ENCODE measurements at regions not wholly inside any gene's neighbourhood (a gene's known extent, or its start where the extent isn't known, plus 50 kb on each side); places are given as distances from the start of the nearest gene placed in this dataset.

GRCh38 chr10:113252650-113253618 lies 299.9 kb upstream of the HABP2 start:
- DNase-seq (ENCODE audit: low read depth), result no peak

DNA sequence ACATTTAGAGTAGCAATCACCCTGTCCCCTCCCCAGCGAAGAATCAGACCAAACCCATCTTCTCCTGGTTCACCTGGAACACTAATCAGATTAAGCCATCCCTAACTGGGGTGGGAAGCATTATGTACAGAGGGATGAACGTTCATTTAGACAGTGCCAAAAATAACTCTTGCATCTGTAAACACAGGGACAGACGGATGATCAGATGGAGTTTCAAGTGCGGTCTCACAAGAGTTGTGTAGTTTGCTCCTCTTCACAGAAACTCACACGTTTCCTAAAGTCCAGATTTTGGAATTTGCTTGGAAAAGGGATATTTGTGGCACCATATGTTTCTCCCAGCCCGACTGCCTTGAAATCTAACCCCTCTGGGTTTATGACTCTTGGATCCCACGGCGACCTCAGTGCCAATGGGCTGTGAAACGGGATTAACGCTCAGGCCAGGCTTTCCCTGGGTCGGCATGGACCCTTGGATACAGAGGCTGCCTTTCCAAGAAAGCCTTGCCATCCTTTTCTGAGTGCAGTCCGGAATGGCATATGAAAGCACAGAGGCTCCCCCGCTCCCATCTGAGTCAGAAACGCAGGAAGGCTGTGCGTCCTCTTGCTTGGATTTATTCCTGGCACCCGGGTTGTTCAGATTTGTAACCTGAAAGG lies 293.2 kb upstream of the HABP2 start:
- DNase-seq (ENCODE audit: low read depth), result no peak

DNA sequence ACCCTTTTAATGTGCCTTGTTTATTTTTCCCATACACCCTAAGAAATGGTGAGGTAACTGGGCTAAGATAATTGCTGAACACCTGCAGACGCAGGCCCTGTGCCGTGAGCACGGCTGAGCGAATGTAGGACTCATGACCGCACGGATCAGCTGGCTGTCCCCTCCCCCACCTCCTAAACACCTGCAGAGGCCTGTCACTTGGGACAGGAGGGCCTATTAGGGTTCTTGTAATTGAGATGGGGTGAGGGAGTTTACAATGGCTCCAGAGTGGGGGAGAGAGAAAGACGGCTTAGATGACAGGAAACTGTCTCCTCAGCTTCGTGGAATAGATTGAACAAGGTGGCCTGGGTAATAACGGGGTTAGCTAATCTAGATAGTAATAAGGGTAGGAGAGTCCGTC lies 291.7 kb upstream of the HABP2 start:
- DNase-seq (ENCODE audit: low read depth), result no peak

GRCh38 chr10:113261611-113262091 lies 291.2 kb upstream of the HABP2 start:
- DNase-seq (ENCODE audit: low read depth), result no peak

- DNase-seq (ENCODE audit: low read depth), result no peak
These were observed 289.8 kb upstream of the HABP2 start for GRCh38 chr10:113263056-113263455.

GRCh38 chr10:113264333-113265131 lies 288.3 kb upstream of the HABP2 start:
- DNase-seq (ENCODE audit: low read depth), result no peak

GRCh38 chr10:113266147-113266546 lies 286.7 kb upstream of the HABP2 start:
- no peak for DNase-seq (ENCODE audit: low read depth)

GRCh38 chr10:113267619-113268562 lies 285.0 kb upstream of the HABP2 start:
- DNase-seq (ENCODE audit: low read depth), result no peak

- DNase-seq (ENCODE audit: low read depth), result no peak
These were observed 283.5 kb upstream of the HABP2 start for GRCh38 chr10:113269333-113269732.

GRCh38 chr10:113272511-113272910 lies 280.3 kb upstream of the HABP2 start:
- no peak for DNase-seq (ENCODE audit: low read depth)

DNA sequence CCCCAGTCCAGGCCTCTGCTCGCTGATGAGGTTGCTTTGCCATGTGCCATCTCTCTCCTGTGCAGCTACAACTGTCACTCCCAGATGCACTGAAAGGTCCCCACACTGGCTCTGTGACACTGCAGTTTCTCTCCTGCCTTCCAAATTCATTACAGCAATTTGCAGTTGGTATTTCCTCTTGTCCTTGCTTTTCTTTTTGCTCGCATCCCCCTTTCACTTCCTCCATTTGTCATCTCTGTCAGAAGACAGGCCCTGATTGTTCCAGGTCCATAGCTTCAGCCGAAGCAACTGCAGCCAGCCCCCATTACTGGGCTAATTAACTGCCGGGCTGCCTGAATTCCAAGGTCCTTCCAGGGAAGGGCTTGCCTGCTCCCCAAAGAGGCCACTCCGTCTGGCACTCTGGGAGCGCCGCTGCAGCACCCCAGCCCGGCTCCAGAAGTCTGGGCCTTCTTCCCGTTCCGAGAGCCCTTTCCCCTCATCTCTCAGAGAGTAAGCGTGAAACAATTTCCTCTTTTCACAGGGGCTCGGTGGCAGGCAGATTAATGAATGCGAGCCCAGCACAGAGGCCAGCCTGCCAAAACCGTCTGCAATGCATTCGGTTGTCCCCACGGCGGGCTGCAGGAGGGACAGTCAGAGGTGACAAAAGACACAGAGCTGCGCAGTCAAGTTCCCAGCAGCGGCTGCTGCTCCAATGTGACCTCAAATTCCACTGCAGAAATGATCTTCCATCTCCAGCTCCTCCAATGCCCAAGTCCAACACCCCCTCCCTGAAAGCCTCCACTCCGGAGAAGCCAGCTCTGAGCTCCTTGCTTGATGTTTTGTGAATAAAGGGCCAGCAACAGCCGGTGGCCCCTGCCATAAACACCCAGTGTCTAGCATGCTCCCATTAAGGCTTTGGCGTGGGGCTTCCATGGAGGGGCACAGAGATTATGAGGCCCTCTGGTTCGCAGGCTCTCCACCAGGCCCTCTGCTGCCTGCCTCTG lies 279.4 kb upstream of the HABP2 start:
- DNase-seq (ENCODE audit: low read depth), result no peak

DNA sequence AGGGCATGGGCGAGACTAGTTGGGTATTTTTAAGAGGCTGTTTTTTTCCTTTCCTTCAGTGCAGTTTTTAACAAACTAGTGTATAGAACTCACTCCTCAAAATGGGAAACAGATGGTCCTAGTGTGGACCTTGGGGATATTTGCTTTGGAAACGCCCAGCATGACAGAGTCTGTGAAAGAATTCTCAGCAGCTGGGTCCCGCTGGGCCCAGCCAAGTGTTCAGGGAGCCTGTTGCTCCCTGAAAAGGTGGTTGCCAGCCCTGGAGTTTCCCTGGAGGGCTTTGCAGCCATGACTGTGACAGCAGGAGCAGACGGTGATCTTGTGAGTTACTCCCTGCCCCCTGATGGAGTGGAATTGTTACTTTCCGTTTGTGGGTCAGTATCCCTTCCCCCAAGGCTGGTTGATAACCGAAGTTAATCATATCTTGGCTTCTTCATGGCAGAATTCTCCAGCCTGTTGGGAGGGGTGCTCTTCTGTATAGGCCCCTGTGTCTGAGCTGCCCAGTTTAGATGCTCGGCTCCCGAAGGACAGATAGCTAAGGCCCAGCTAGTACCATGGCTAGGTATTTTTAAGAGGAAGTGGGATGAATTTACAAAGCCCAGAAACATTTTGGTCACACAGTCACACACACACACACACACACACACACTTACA lies 278.6 kb upstream of the HABP2 start:
- DNase-seq (ENCODE audit: low read depth), result no peak

- no peak for DNase-seq (ENCODE audit: low read depth)
These were observed 274.6 kb upstream of the HABP2 start for GRCh38 chr10:113278221-113278620.

- no peak for DNase-seq (ENCODE audit: low read depth)
These were observed 274.2 kb upstream of the HABP2 start for GRCh38 chr10:113278664-113279063.

DNA sequence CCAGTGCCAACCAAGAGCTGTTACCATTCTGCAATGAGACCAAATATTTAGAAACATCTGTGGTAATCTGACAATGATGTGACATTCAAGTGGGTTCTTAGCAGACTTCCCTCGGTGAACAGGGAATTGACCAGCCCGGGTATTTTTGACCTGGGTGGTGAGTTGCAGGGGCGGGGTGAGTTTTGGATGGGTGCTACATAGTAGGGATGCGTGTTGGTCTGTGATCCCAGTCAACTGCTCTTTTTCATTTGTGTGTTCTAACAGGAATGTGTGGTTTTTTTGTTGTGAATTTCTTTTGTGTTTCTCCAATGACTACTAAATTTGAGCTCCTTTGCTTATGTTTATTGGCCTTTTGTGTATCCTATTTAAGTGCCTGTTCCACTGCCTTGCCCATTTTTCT lies 273.6 kb upstream of the HABP2 start:
- no peak for DNase-seq (ENCODE audit: low read depth)

- no peak for DNase-seq (ENCODE audit: low read depth)
These were observed 270.3 kb upstream of the HABP2 start for GRCh38 chr10:113282564-113282963.

- no peak for DNase-seq (ENCODE audit: low read depth)
These were observed 269.7 kb upstream of the HABP2 start for GRCh38 chr10:113283189-113283588.

DNA sequence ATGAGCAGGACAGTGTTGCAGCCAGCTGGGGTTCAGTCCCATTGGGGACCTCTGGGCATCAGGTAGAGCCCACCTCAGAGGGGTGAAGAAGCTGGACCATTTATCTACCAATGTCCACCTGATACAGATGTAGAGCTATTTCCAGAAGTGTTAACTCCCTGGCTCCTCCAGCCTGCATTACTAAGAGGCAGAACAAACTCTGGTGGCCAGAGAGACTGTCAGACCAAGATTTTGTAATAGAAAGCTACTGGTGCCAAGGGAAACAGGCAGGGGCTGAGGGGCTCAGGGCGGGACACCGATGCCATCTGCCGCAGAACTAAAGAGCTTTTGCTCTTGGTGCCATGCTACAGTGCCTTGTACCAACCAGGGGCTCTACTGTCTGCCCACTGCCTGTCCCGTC lies 268.2 kb upstream of the HABP2 start:
- DNase-seq (ENCODE audit: low read depth), result no peak

GRCh38 chr10:113285305-113285704 lies 267.5 kb upstream of the HABP2 start:
- no peak for DNase-seq (ENCODE audit: low read depth)
